AG09309 (cell line): ENCODE measurements at regions not wholly inside any gene's neighbourhood (a gene's known extent, or its start where the extent isn't known, plus 50 kb on each side); places are given as distances from the start of the nearest gene placed in this dataset.
"Not testable (repeated sequence)": the region's sequence is repeated elsewhere in the genome, so short reads cannot be mapped to it uniquely, and the experiment has no call there.

Experiments used
- DNase-seq: peaks from one replicate; pipeline ENCODE4 v3.0.0-alpha.2; 2010; ENCODE audit warnings: low read depth
- H3K4me3 ChIP-seq: 2 replicates; pipeline ENCODE4 v1.5.1; 2011; ENCODE audit warnings: mild to moderate bottlenecking, low read depth, low read length, moderate library complexity; ENCODE audit not compliant: control insufficient read depth
- CTCF ChIP-seq: IDR thresholded peaks from 2 replicates; pipeline ENCODE4 v1.5.1; 2011; ENCODE audit warnings: mild to moderate bottlenecking, low read depth, low read length, inconsistent platforms; ENCODE audit not compliant: insufficient read depth, control insufficient read depth; ENCODE audit errors: missing control alignments

DNA sequence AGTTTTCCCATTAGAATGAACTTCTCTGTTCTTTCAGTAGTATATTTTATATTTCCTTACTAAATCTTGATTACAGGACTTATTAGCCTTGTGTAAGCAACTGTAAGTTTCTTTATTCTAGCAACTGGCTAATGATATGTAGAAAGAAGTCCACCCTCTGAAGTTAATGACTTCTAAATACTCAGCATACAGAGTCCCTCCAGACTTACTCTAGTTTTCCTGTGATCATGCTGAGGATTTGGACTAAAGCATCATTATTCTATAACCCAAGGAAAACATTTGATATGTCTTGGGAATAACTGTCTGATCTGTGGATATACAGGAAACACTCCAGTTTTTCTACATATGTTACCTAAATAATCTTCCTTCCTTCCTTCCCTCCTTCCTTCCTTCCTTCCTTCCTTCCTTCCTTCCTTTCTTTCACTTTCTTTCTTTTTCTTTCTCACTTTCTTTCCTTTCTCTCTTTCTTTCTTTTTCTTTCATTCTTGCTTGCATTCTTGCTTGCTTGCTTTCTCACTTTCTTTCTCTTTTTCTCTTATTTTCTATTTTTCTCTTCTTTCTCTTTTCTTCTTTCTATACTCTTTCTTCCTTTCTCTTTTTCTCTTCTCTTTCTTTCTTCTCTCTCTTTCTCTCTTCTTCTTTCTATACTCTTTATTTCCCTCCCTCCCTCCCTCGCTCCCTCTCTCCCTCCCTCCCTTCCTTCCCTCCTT, 297.6 kb upstream of the MTPN start:
- H3K4me3 ChIP-seq, result no peak overlapping the region
- no peak for DNase-seq
- TF ChIP-seq CTCF, result no peak

DNA sequence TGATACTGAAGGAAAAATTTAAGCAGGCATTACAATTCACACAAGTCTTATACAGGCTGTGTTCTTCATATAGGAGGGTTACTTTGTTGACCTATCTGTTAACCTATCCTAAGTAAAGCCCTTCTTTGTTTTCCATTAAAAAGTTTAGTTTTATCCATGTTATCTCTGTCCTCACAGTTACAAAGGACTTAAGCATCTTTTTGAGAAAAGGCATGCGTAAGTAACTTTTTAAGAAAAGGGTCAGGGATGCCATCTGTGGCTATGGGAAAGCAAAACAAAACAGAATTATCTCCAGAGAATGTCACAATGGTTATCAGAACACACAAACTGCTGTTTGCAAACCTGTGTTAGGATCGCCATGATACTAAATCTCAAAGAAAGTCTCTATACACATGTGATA, 295.8 kb upstream of the MTPN start:
- no peak overlapping the region for H3K4me3 ChIP-seq
- TF ChIP-seq CTCF, result no peak
- DNase-seq, result no peak

DNA sequence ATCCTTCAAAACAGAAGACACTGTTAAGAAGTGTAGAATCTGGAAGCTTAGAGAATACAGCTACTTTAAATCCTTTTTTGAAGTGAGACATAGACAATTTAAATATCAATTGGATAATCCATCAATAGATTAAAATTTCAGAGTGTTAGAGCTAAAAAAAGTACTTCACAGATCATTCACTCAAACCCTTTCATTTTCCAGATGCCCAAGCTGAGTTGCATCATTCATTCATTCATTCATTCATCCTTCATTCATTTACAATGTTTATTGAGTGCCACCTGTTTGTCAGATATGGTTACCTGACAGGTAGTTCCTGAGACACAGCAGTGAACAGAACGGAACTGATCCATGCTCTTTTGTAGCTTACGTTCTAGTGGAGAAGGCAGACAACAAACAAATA, 290.7 kb upstream of the MTPN start:
- no peak for DNase-seq
- no peak overlapping the region for H3K4me3 ChIP-seq
- TF ChIP-seq CTCF, result no peak

DNA sequence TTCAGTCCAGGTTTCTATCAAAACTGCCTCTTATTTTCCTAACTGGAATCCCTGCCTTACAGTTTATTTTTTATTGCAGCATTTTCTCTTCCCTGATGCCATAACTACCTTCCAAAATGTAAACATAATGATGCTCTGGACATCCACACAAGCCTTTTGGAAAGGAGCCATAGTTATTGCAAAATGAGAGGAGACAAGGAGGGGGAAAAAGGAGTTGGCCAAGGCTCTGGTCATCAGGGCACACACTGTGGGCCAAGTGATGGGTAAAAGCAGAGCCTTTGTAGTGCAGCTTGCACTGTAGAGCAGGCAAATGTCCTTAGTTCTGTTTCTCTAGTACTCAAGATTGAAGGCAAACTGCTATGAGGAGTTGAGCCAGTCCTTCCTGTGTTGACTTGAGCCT, 289.3 kb upstream of the MTPN start:
- H3K4me3 ChIP-seq, result no peak overlapping the region
- TF ChIP-seq CTCF, result no peak
- no peak for DNase-seq

- DNase-seq, result not testable (repeated sequence)
Measured at GRCh38 chr7:136264304-136264703, 287.1 kb upstream of the MTPN start.

DNA sequence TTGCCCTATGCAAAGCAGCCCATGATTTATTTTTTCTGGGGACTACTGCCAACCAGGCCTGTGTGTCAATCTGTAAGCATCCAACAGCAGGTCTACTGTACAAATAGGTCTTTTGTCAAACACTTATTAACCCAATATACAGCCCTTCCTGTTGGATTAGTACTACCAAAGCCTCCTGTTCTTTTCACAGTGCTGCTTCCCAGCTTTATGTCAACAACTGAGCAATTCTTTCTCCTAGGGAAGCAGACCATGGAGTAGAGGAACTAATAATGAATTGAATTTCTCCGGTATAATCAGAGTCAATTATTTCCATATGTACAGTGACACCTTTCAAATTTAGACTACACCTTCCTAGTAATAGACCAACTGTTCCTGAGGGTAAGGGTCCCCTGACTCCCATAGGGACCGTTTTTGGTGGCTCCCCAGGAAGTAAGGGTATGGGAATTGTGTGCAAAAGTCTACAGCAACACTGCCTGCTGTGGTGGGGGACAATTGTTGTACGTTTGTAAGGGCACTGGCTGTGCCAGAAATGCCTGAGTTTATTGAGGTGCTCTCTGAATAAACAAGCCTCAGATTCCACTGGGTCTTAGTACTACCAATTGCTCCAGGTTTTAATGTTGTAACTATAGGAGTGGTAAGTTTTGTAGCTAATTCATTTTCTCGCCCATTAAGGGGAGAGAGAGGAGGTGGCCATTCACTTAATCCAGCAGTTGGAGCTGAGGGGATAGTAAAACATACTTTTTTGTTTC, 286.1 kb upstream of the MTPN start:
- not testable (repeated sequence) for DNase-seq, H3K4me3 ChIP-seq

More at GRCh38 chr7:136264304-136264703, 287.1 kb upstream of the MTPN start:
- H3K4me3 ChIP-seq, result not testable (repeated sequence)

GRCh38 chr7:136260591-136260990, 283.4 kb upstream of the MTPN start:
- not testable (repeated sequence) for DNase-seq, H3K4me3 ChIP-seq

GRCh38 chr7:136259074-136259473, 281.9 kb upstream of the MTPN start:
- TF ChIP-seq CTCF, result no peak
- DNase-seq, result no peak
- no peak overlapping the region for H3K4me3 ChIP-seq
